Transverse colon (tissue), 4 donors: ENCODE measurements at regions not wholly inside any gene's neighbourhood (a gene's known extent, or its start where the extent isn't known, plus 50 kb on each side); places are given as distances from the start of the nearest gene placed in this dataset.

Source experiments
- EP300 ChIP-seq: sonication (generic); formaldehyde crosslinking; IDR thresholded peaks from one replicate; pipeline ENCODE4 v1.6.1; 2017; ENCODE audit warnings: antibody characterized with exemption, low read depth
- POLR2A ChIP-seq: fragments of 450-650 bp; IDR thresholded peaks from one replicate; pipeline ENCODE4 v1.6.1; 2016; ENCODE audit warnings: antibody characterized with exemption, mild to moderate bottlenecking, moderate library complexity
- POLR2AphosphoS5 ChIP-seq, 3 donors: sonication (generic); formaldehyde crosslinking; IDR thresholded peaks; one replicate each; pipeline ENCODE4 v1.6.1; 2016; ENCODE audit warnings: antibody characterized with exemption in 3 of 3
- TF ChIP-seq, protein P1 (sequence below), 5 experiments: fragments of 200-600 bp in 3 of 5; fragments of 450-650 bp in 2 of 5; sonication (generic) in 3 of 5; IDR thresholded peaks; 1 replicate in 2 of 5; 2 replicates in 3 of 5; pipeline ENCODE4 v1.5.1; 2016 to 2017; ENCODE audit warnings: antibody characterized with exemption in 5 of 5, inconsistent platforms in 3 of 5, mild to moderate bottlenecking in 2 of 5, moderate library complexity in 1 of 5

DNA sequence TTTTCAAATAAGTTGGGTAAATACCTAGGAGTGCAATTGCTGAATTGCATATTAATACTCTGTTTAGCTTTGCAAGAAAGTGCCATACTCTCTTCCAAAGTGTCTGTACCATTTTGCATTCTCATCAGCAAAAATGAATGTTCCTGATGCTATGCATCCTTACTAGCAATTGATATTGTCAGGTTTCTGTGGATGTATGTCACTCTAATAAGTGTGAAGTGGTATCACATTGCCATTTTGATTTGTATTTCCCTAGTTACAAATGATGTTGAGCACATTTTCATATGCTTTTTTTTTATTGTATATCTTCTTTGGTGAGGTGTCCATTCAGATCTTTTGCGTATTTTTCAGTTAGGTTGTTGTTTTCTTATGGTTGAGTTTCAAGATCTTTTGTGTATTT lies 230.4 kb upstream of the MAGI2 start:
- TF ChIP-seq, protein P1, sequence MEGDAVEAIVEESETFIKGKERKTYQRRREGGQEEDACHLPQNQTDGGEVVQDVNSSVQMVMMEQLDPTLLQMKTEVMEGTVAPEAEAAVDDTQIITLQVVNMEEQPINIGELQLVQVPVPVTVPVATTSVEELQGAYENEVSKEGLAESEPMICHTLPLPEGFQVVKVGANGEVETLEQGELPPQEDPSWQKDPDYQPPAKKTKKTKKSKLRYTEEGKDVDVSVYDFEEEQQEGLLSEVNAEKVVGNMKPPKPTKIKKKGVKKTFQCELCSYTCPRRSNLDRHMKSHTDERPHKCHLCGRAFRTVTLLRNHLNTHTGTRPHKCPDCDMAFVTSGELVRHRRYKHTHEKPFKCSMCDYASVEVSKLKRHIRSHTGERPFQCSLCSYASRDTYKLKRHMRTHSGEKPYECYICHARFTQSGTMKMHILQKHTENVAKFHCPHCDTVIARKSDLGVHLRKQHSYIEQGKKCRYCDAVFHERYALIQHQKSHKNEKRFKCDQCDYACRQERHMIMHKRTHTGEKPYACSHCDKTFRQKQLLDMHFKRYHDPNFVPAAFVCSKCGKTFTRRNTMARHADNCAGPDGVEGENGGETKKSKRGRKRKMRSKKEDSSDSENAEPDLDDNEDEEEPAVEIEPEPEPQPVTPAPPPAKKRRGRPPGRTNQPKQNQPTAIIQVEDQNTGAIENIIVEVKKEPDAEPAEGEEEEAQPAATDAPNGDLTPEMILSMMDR (IDR thresholded peaks at IDR 0.05) = no peak
- no peak for TF ChIP-seq POLR2A
- TF ChIP-seq EP300 = no peak
- no peak for TF ChIP-seq POLR2AphosphoS5 (IDR thresholded peaks at IDR 0.05)
